Inflammatory macrophage treated with lipopolysaccharide for 1 hour (primary cell): ENCODE measurements at regions not wholly inside any gene's neighbourhood (a gene's known extent, or its start where the extent isn't known, plus 50 kb on each side); places are given as distances from the start of the nearest gene placed in this dataset.
"Not testable (repeated sequence)": the region's sequence is repeated elsewhere in the genome, so short reads cannot be mapped to it uniquely, and the experiment has no call there.

Experiments used
- DNase-seq, 2 donors: peaks; one replicate each; pipeline ENCODE4 v3.0.0-alpha.2; 2020 to 2022

DNA sequence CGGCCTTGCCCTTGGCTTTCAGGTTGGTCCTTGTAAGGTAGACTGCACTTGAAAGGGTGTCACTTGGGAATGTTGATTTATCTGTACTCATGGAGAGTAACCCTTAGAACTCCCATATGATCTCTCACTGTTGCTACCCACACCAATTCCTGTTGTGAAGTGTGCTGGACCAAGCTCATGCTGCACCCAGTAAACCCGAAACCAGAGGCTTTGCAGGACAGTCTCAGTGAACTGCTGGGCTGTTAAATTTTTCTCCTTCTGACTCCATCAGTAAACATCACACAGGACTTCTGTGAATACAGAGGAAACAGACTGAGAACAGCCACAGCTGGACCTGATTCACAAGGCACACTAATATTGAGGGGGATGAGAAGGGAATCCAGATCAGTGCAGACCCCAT lies 783.0 kb downstream of the TMEM121 start:
- DNase-seq: no peak

DNA sequence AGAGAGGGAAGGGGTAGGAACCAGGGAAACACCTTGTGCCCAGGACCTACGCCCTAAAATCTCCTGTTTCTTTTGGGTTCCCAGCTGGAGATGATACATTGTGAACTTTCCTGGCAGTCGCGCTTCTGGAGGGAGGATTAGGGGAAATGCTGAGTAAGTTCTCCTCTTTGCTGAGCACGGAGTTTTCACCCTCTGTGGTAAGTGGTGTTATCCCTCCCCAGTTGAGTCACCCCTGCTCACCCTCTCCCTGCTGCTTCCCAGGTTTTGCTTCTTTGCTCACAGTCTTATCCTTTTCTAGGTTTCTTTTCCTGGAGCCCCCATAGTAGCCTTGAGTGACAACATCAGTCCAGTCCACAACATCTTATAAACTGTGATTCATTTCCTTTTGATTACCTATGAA lies 789.1 kb downstream of the TMEM121 start:
- no peak for DNase-seq

DNA sequence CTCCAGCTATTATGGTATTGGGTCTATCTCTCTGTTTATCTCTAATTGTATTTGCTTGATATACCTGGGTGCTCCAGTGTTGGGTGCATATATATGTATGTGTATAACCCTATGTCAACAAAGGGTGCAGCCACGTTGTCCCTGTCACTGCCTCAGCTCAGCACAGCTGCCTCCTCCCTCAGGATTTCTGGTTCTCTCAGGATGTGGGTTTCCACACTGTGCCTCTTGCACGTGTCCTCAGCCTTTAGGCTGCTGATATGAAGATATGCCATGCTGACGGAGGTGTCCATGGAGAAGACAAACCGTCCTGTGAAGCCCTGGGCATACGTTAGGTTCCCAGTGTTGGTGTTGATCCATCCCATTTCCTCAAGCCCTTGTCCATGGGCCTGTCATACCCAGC lies 791.2 kb downstream of the TMEM121 start:
- DNase-seq: no peak

DNA sequence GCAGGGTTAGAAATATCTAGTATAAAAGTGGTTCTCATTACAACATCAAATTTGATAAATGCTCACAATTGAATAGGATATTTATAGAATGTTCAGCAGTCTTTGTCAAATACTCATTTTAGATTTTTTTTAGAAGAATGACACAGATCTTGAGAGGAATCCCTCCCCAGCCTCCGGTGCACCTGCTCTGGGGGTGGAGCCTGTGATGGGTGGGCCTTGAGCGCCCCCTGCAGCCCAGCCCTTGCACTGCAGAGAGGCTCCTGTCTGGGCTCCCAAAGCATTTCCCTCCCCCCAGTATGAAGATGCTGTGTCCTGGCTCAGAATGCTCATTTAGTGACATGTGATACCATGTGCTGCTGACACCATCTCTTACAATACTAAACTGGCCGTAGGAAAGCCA lies 792.3 kb downstream of the TMEM121 start:
- DNase-seq: peak; percentile 7 to 35

DNA sequence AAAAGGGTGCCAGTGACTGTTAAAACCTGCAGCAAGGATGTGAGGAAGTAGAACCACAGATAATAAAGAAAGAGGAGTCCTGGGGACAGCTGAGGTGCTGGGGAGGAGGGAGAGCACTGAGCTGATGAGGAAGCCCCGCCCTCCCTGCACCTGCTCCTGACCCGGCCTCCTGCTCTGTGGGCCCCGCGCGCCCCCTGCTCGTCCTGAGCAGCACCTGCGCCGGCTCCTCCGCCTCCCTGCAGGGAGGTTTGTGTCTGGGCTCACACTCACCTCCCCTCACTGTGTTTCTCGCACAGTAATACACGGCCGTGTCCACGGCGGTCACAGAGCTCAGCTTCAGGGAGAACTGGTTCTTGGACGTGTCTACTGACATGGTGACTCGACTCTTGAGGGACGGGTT lies 797.6 kb downstream of the TMEM121 start:
- DNase-seq: not testable (repeated sequence)

DNA sequence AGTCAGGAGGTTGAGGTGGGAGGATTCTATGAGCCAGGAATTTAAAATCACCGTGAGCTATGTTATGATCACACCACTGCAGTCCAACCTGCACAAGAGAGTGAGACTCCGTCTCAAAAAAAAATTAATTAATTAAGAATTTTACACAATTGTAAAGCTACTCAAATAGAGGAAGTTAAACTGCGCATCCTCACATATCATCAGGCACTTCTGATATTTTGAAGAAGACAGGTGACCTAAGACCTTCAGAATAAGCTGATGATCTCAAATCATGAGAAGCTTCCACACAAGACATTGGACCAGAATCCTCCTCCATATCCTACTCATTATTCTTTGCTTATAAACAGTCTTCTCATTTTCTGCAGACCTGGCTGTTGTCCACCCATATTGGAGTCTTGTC lies 800.9 kb downstream of the TMEM121 start:
- DNase-seq: no peak

DNA sequence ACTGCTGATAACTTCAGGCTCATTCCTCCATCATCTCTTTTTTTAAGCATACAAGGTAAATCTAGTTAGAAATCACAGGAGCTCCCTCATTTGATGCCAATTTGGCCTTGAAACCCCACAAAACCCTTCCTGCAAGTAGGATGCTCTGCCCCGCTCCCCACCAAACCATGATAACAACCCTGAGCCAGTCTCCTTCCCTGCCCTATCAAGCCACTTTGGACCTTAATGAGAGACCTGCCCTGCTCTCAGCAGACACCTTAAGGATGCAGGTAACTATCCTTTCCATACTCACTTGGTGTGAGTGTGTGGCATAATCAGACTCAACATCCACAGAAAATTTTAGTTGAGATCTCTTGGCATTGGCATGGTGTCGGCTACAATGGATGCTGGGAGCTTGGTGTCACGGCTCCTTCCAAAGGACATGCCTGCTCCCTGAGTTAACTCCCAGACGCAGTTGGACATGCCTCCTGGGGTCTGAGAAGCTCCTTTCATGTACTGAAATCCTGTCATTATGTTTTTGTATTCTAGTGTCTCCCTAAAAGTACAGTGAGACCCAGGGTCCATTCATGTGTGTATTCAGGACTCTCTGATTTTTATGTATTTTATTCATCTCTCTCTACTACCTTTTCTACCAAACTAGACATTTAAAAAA lies 801.4 kb downstream of the TMEM121 start:
- not testable (repeated sequence) for DNase-seq

DNA sequence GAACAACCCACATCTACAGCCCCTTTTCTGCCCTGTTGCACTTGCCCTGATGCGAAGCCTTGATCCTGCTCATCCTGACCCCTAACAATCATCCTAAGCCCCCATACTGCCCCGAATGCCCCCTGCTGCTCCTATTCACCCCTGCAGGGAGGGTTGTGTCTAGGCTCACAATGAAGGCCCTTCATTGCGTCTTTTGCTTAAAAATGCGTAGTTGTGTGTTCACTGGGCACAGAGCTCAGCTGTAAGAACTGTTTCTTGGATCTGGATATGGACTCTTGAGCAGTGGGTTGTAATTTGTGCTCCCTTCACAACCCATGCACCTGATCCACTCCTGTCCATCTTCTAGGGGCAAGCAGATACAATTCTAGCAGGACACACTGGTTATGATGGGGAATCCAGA lies 802.9 kb downstream of the TMEM121 start:
- DNase-seq: not testable (repeated sequence)

DNA sequence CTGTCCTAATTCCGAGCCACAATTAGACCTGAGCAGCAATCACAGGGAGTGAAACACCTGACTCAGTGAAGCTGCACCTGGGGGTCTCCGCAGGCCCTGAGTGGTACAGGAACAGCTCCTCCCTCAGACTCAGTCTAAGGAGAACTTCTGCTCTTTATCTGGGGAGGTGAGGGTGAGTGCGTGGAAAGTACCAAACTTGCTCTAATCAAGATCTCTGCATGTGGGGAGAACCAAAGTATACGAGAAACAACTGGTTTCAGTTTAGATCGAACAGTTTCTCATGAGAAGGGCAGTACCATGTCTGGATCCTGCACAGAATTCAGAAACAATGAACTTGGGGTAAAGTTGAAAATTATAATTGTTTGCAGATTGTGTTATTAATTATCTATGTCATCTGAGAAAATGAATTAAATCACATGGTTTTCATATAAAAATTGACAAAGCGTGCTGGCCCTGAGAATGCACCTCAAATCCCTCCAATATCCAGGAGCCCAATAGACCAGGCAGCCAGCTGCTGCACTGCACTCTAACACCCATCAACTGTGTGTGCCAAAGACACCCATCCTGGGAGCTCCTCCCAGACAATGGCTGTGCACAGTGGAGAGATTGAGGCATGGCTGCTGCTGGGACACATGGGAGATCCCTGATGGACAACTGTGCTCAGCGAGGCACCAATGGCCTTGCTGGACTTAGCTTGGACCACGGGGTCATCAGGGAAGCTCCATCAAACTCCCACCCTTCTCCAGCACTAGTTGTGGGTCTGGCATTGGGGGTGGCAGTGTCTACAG lies 803.8 kb downstream of the TMEM121 start:
- DNase-seq: not testable (repeated sequence)

DNA sequence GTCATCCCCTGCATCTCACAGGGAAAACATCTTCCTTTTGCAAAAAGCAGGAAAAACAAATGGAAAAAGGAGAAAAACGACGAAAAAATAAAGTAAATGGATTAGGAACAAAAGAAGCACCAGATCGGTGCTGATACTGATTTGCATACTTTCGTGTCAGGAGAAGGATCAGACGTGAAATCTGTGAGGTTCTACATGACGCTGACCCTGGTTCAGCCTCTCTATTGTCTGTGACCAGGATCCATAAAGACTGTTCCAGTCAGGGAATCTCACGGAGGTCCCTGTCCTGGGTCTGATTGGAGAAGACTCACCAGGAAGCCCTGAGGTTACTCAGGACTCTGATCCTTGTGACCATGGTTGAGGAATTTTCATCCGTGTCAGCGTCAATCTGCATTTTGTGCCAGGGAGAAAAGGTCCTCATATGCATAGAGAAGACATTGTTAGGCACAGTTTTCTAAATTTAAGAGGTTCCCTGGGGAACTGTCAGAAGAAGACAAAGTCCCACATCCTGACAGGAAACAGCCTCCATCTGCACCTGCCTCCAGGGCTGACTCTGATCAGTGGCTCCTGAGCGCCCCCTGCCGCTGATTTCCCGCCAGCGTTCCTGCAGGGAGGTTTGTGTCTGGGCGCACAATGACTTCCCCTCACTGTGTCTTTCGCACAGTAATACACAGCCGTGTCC lies 808.2 kb downstream of the TMEM121 start:
- DNase-seq: peak in 1 of 2 donors; percentile 39

DNA sequence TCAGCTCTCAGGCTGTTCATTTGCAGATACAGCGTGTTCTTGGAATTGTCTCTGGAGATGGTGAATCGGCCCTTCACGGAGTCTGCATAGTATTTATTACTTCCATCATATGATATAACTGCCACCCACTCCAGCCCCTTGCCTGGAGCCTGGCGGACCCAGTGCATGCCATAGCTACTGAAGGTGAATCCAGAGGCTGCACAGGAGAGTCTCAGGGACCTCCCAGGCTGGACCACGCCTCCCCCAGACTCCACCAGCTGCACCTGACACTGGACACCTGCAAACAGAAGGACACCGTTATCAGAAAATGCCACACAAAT lies 808.7 kb downstream of the TMEM121 start:
- not testable (repeated sequence) for DNase-seq

DNA sequence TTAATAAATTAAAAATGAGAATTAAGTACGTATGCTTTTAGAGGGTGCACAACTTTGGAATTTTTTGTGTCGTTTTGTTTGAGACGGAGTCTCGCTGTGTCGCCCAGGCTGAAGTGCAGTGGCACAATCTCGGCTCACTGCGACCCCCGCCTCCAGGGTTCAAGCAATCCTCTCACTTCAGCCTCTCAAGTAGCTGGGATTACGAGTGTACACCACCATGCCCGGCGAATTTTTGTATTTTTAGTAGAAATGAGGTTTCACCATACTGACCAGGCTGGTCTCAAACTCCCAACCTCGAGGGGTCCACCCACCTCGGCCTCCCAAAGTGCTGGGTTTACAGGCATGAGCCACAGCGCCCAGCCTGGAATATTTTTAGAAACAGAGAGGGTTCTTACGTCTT lies 812.4 kb downstream of the TMEM121 start:
- not testable (repeated sequence) for DNase-seq

DNA sequence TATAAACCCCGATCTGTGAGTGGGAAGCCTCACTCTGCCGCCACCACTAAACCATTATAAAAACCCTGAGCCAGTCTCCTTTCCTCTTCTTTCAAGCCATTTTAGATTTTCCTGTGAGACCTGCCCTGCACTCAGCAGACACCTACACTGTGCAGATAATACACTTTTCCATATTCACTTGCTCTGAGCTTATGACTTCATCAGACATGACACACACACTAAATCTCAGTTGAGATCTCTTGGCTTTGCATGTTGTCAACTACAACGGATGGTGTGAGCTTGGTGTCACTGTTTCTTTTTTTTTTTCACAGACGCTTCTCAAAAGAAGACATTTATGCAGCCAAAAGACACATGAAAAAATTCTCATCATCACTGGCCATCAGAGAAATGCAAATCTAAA lies 814.3 kb downstream of the TMEM121 start:
- DNase-seq: not testable (repeated sequence)

DNA sequence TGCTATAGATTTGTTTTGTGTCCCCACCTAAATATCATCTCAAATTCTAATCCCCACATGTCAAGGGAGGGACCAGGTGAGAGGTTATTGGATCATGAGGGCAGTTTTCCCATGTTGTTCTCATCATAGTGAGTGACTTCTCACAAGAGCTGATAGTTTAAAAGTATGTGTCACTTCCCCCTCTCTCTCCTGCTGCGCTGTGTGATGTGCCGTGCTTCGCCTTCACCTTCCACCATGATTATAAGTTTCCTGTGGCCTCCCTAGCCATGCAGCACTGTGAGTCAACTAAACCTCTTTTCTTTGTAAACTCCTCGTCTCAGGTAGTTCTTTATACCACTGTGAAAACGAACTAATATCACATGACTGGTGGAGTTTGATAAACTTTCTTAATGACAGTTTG lies 814.8 kb downstream of the TMEM121 start:
- not testable (repeated sequence) for DNase-seq

DNA sequence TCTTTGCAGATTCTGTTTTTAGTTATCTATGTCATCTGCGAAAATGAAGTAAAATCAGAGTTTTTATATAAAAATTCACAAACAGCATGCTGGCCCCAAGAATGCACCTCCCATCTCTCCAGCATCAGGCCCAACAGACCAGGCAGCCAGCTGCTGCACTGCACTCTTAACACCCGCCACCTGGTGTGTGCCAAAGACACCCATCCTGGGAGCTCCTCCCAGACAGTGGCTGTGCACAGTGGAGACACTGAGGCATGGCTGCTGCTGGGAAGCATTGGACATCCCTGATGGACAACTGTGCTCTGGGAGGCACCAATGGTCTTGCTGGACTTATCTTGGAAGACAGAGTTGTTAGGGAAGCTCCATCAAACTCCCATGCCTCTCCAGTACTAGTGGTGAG lies 817.2 kb downstream of the TMEM121 start:
- no peak for DNase-seq

DNA sequence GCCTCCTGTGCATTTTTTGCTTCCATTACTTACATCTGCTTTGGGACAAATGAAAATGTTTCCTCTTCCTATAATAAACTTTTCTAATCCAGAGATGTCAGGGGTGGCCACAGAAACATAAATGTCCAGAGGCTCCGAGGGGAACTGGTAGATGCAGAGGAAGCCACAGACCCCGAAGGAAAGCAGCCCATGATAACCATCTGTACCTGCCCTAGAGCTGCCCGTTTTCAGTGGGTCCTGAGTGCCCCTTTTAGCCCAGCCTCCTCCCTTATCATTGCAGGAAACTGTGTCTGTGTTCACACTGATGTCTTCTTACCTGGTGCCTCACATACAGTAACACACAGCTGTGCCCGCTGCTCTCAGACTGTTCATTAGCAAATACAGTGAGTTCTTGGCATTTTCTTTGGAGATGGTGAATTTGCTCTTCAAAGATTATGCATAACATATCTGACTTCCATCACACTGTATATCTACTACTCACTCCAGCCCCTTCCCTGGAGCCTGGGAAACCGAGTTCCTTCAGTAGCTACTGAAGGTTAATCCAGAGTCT lies 817.8 kb downstream of the TMEM121 start:
- DNase-seq: not testable (repeated sequence)

DNA sequence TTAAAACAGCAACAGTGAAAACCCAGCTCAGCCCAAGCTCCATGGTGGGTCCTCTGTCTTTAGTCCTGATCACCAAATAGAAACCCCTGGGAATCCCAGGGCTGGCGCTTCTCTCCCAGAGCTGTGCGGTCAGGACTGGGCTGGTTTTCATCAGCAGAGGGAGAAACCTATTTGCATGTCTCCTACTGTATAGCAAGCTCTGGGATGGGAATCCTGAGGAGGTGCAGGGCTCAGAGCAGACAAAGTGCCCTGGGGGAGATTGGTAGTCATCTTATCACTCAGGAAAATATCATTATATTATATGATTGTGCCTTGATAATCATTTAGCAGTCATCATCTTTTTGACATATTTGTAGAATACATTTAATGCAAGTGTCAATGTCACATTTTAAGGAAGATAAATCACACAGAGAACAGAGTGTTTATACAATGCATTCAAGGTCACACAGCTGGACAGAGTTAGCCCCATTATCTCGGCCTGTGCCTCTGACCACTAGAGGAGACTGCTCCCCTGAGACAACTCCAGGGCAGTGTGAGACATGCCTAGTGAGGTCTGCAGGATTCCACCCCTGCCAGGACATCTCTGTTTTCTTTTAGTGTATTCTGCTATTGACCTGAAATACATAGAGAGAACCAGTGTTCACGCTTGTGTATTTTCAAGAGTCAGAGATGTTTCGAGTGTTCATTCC lies 818.6 kb downstream of the TMEM121 start:
- DNase-seq: not testable (repeated sequence)

DNA sequence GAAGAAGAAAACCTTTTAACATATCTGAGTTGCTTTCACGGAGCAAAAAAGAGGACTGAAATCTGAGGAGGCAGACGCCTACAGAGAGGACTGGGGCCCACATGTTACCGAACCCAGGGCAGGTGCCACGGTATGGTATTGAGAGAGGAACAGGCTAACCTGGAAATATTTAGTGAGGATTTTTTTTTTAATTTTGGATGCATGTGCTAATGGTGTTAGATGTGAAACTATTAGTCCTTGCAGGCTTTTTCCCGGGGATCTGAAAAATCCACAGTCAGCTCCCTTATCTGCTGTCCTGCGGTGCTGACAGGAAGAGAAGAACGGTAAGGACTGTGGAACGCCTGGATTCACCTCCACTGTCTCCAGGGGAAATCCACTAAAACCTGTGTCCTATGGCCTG lies 819.7 kb downstream of the TMEM121 start:
- DNase-seq: no peak

DNA sequence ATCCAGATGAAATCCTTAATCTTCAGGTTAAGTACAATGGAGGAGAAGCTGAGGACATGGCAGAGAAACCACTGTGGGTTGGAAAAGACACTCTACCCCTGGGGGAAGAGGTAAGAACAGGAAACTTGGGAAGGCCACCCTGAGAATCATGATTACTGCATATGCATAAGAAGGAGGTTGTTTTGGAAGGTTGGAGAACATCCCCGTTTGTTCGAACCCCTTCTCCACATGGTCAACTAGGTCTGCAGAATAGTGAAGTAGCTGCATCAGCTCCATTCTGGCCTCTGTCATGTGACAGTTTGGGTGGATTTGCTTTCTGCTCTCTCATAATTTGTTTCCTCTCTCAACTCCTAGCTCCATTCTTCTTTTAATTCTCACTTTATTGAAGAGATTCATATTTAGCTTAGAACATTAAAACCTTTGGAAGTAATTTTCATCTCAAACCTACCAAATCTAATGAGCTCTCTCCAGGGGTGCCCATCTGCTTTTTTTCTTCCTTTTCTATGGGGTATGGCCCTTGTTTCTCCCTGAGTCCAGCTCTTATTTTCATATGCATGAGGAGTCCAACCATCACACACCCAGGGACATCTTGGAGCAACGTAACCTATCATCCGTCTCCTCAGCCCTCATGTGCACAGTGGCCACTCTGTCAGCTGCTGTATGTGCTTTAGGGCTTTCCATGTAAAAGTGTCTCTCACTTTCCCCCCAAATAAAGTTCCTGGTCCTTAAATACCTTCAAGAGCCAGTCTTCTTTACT lies 820.3 kb downstream of the TMEM121 start:
- no peak for DNase-seq

DNA sequence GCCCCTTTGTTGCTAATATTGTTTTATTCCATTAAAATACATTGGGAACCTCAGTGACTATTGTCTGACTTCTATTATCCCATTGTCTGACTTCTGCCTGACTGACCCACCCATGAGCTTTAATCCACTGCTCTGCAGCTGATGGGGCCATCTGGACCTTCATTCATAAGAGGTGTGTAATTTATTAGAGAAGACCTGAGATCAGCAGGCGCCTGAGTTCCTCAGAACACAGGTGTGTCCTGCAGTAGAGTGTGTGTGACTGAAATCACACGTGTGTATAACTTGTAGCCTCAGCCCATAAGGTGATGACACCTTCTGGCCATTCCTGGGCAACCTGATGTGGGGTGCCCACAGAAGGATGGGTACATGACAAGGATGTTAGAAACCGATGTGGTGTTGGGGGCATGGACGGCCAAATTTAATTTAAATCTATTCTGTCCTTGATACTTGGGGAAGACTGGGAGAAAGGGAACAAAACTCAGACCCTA lies 821.0 kb downstream of the TMEM121 start:
- DNase-seq: no peak

DNA sequence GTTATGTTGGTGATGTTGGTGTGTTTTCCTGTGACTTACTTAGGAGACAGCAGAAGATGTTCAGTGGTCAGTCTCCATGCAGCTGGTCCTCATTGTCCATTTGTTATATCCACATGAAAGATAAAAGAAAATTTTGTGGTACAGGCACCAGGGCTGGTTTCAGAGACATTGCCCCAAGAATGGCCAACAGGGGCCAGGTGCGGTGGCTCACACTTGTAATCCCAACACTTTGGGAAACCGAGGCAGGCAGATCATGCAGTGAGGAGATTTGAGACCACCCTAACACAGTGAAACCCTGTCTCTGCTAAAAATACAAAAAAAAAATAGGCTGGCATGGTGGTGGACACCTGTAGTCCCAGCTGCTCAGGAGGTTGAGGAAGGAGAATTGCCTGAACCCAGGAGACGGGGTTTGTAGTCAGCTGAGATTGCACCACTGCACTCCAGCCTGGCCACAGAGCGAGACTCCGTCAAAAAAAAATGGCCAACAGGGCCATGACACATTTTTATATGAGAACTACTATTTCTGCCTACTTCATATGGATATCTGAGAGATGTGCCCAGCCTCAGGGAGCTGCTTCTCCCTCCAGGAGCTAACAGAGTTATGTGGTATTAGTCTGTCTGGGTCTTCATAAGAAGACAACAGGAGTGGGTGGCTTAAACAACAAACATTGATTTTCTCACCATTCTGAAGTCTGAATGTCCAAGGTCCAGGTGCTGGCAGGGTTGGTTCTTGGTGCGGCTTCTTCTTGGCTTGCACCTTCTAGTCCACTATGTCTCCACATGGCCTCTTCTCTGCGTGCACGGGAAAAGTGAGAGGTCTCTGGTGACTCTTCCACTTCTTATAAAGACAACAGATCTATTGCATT lies 821.7 kb downstream of the TMEM121 start:
- DNase-seq: no peak
